ENCODE measurements at regions not wholly inside any gene's neighbourhood (a gene's known extent, or its start where the extent isn't known, plus 50 kb on each side); places are given as distances from the start of the nearest gene placed in this dataset.

GRCh38 chr4:36493251-36493650, 211.8 kb downstream of the DTHD1 start:
- intact Hi-C loops (cut with micrococcal nuclease) = no loop called here

- intact Hi-C loops (cut with micrococcal nuclease) = no loop called here
These were observed 212.6 kb downstream of the DTHD1 start for GRCh38 chr4:36494016-36494415.

- intact Hi-C loops (cut with micrococcal nuclease) = no loop called here
These were observed 213.3 kb downstream of the DTHD1 start for GRCh38 chr4:36494747-36495146.

- intact Hi-C loops (cut with micrococcal nuclease) = no loop called here
These were observed 220.9 kb downstream of the DTHD1 start for GRCh38 chr4:36502350-36502749.

GRCh38 chr4:36508394-36508793, 227.0 kb downstream of the DTHD1 start:
- intact Hi-C loops (cut with micrococcal nuclease) = no loop called here

- intact Hi-C loops (cut with micrococcal nuclease) = no loop called here
These were observed 228.4 kb downstream of the DTHD1 start for GRCh38 chr4:36509845-36510244.

GRCh38 chr4:36511785-36512184, 230.4 kb downstream of the DTHD1 start:
- intact Hi-C loops (cut with micrococcal nuclease) = no loop called here

GRCh38 chr4:36516522-36517095, 235.2 kb downstream of the DTHD1 start:
- intact Hi-C loops (cut with micrococcal nuclease) = no loop called here

- intact Hi-C loops (cut with micrococcal nuclease) = no loop called here
These were observed 241.8 kb downstream of the DTHD1 start for GRCh38 chr4:36523182-36523581.

GRCh38 chr4:36532670-36533379, 251.4 kb downstream of the DTHD1 start:
- intact Hi-C loops (cut with micrococcal nuclease) = no loop called here

- intact Hi-C loops (cut with micrococcal nuclease) = no loop called here
These were observed 252.5 kb downstream of the DTHD1 start for GRCh38 chr4:36533944-36534343.

- intact Hi-C loops (cut with micrococcal nuclease) = no loop called here
These were observed 266.0 kb downstream of the DTHD1 start for GRCh38 chr4:36547383-36547782.

- intact Hi-C loops (cut with micrococcal nuclease) = no loop called here
These were observed 267.8 kb downstream of the DTHD1 start for GRCh38 chr4:36549252-36549651.

- intact Hi-C loops (cut with micrococcal nuclease) = no loop called here
These were observed 268.6 kb downstream of the DTHD1 start for GRCh38 chr4:36549992-36550391.

- intact Hi-C loops (cut with micrococcal nuclease) = no loop called here
These were observed 270.3 kb downstream of the DTHD1 start for GRCh38 chr4:36551697-36552214.

- intact Hi-C loops (cut with micrococcal nuclease) = no loop called here
These were observed 271.6 kb downstream of the DTHD1 start for GRCh38 chr4:36553029-36553428.

GRCh38 chr4:36553453-36553852, 272.0 kb downstream of the DTHD1 start:
- intact Hi-C loops (cut with micrococcal nuclease) = no loop called here

- intact Hi-C loops (cut with micrococcal nuclease) = no loop called here
These were observed 275.6 kb downstream of the DTHD1 start for GRCh38 chr4:36556984-36557383.

- intact Hi-C loops (cut with micrococcal nuclease) = no loop called here
These were observed 287.2 kb downstream of the DTHD1 start for GRCh38 chr4:36568575-36568974.

GRCh38 chr4:36573441-36573840, 292.0 kb downstream of the DTHD1 start:
- intact Hi-C loops (cut with micrococcal nuclease) = no loop called here

- intact Hi-C loops (cut with micrococcal nuclease) = no loop called here
These were observed 293.4 kb downstream of the DTHD1 start for GRCh38 chr4:36574816-36575215.

- intact Hi-C loops (cut with micrococcal nuclease) = no loop called here
These were observed 300.8 kb downstream of the DTHD1 start for GRCh38 chr4:36582198-36582597.

GRCh38 chr4:36587909-36588472, 306.6 kb downstream of the DTHD1 start:
- intact Hi-C loops (cut with micrococcal nuclease) = no loop called here
